Thymus (tissue), 11 donors: ENCODE measurements at regions not wholly inside any gene's neighbourhood (a gene's known extent, or its start where the extent isn't known, plus 50 kb on each side); places are given as distances from the start of the nearest gene placed in this dataset.
"Not testable (repeated sequence)": the region's sequence is repeated elsewhere in the genome, so short reads cannot be mapped to it uniquely, and the experiment has no call there.

Experiments used
- DNase-seq, 9 donors: peaks; one replicate each; pipeline ENCODE4 v3.0.0-alpha.2; 2013; ENCODE audit warnings: low spot score in 9 of 9, low read depth in 6 of 9, missing footprints in 1 of 9
- H3K27ac ChIP-seq, 2 donors: one replicate each; pipeline ENCODE4 v1.5.1; 2013; ENCODE audit warnings: control low read depth in 1 of 2, low read depth in 1 of 2, low read length in 1 of 2, mild to moderate bottlenecking in 1 of 2, moderate library complexity in 1 of 2
- H3K27me3 ChIP-seq, 2 donors: one replicate each; pipeline ENCODE4 v1.5.1; 2013; ENCODE audit warnings: low read length in 1 of 2; ENCODE audit not compliant: control insufficient read depth in 2 of 2, insufficient read depth in 1 of 2
- H3K36me3 ChIP-seq, 2 donors: one replicate each; pipeline ENCODE4 v1.5.1; 2013; ENCODE audit warnings: low read length in 1 of 2, mild to moderate bottlenecking in 1 of 2, moderate library complexity in 1 of 2; ENCODE audit not compliant: control insufficient read depth in 2 of 2, insufficient read depth in 2 of 2
- H3K4me1 ChIP-seq, 2 donors: one replicate each; pipeline ENCODE4 v1.5.1; 2013; ENCODE audit warnings: low read length in 2 of 2; ENCODE audit not compliant: control insufficient read depth in 2 of 2, insufficient read depth in 2 of 2
- H3K4me3 ChIP-seq, 2 donors: one replicate each; pipeline ENCODE4 v1.5.1; 2013; ENCODE audit warnings: low read length in 2 of 2, control low read depth in 1 of 2, mild to moderate bottlenecking in 1 of 2
- H3K9me3 ChIP-seq, 2 donors: one replicate each; pipeline ENCODE4 v1.5.1; 2013; ENCODE audit warnings: low read length in 1 of 2, mild to moderate bottlenecking in 1 of 2; ENCODE audit not compliant: control insufficient read depth in 2 of 2, insufficient read depth in 1 of 2
- WGBS: extraction: QIAGEN DNeasy Blood & Tissue Kit; methylation state at CpG from one replicate; pipeline ENCODE4 v1.1.7; 2013; 5-methylcytosine and 5-hydroxymethylcytosine counted together
- donor health status: healthy.

GRCh38 chr14:28381656-28382055 lies 384.9 kb upstream of the FOXG1 start:
- H3K9me3 ChIP-seq = no peaks in the 10 kb centered on the region
- 64% methylated on average over 2 of the region's 2 CpGs for WGBS
- DNase-seq = no peak
- no peak overlapping the region for H3K27ac ChIP-seq
- H3K27me3 ChIP-seq = no peaks in the 10 kb centered on the region
- H3K4me1 ChIP-seq = no peaks in the 10 kb centered on the region
- no peaks in the 10 kb centered on the region for H3K36me3 ChIP-seq
- H3K4me3 ChIP-seq = no peak overlapping the region

GRCh38 chr14:28382444-28383190 lies 384.0 kb upstream of the FOXG1 start:
- H3K27ac ChIP-seq = no peak overlapping the region
- H3K36me3 ChIP-seq = no peaks in the 10 kb centered on the region
- WGBS = 84% methylated on average over 7 of the region's 7 CpGs
- H3K4me1 ChIP-seq = no peaks in the 10 kb centered on the region
- no peak for DNase-seq
- H3K9me3 ChIP-seq = no peaks in the 10 kb centered on the region
- H3K27me3 ChIP-seq = no peaks in the 10 kb centered on the region
- no peak overlapping the region for H3K4me3 ChIP-seq

GRCh38 chr14:28398506-28398905 lies 368.1 kb upstream of the FOXG1 start:
- Histone ChIP-seq H3K4me3 (no peak overlapping the region), H3K27me3 (no peaks in the 10 kb centered on the region), H3K27ac (no peak overlapping the region), H3K4me1 (no peaks in the 10 kb centered on the region), H3K9me3 (no peaks in the 10 kb centered on the region), H3K36me3 (no peaks in the 10 kb centered on the region)
- DNase-seq = no peak
- WGBS = 91% methylated on average over 2 of the region's 2 CpGs

GRCh38 chr14:28401705-28402104 lies 364.9 kb upstream of the FOXG1 start:
- WGBS = 100% methylated on average over 2 of the region's 4 CpGs
- not testable (repeated sequence) for H3K9me3 ChIP-seq, DNase-seq, H3K27me3 ChIP-seq, H3K36me3 ChIP-seq, H3K4me1 ChIP-seq, H3K4me3 ChIP-seq, H3K27ac ChIP-seq

GRCh38 chr14:28406196-28406595 lies 360.4 kb upstream of the FOXG1 start:
- Histone ChIP-seq H3K27me3 (no peaks in the 10 kb centered on the region), H3K9me3 (no peaks in the 10 kb centered on the region), H3K4me1 (no peaks in the 10 kb centered on the region), H3K4me3 (no peak overlapping the region), H3K36me3 (no peaks in the 10 kb centered on the region), H3K27ac (no peak overlapping the region)
- 65% methylated on average over 2 of the region's 2 CpGs for WGBS
- DNase-seq = no peak

- 84% methylated on average over 3 of the region's 3 CpGs for WGBS
- no peaks in the 10 kb centered on the region for H3K27me3 ChIP-seq
- no peaks in the 10 kb centered on the region for H3K36me3 ChIP-seq
- no peak overlapping the region for H3K4me3 ChIP-seq
- DNase-seq = no peak
- H3K9me3 ChIP-seq = no peaks in the 10 kb centered on the region
- H3K4me1 ChIP-seq = no peaks in the 10 kb centered on the region
- H3K27ac ChIP-seq = no peak overlapping the region
These were observed 359.4 kb upstream of the FOXG1 start for GRCh38 chr14:28407031-28407825.

- Histone ChIP-seq H3K4me1 (no peaks in the 10 kb centered on the region), H3K27ac (no peak overlapping the region), H3K4me3 (no peak overlapping the region), H3K36me3 (no peaks in the 10 kb centered on the region), H3K9me3 (no peaks in the 10 kb centered on the region), H3K27me3 (no peaks in the 10 kb centered on the region)
- DNase-seq = no peak
- 88% methylated on average over 3 of the region's 3 CpGs for WGBS
These were observed 358.6 kb upstream of the FOXG1 start for GRCh38 chr14:28407996-28408395.

GRCh38 chr14:28412077-28412476 lies 354.5 kb upstream of the FOXG1 start:
- Histone ChIP-seq H3K9me3 (no peaks in the 10 kb centered on the region), H3K4me3 (no peak overlapping the region), H3K4me1 (no peaks in the 10 kb centered on the region), H3K27ac (no peak overlapping the region), H3K36me3 (no peaks in the 10 kb centered on the region), H3K27me3 (no peaks in the 10 kb centered on the region)
- no peak for DNase-seq
- WGBS = 74% methylated on average over 3 of the region's 3 CpGs

- DNase-seq = no peak
- H3K9me3 ChIP-seq = peaks cover 0 to 3% of the 10 kb centered on the region in 2 donors
- no peaks in the 10 kb centered on the region for H3K4me1 ChIP-seq
- H3K27me3 ChIP-seq = no peaks in the 10 kb centered on the region
- H3K36me3 ChIP-seq = no peaks in the 10 kb centered on the region
- H3K27ac ChIP-seq = no peak overlapping the region
- no peak overlapping the region for H3K4me3 ChIP-seq
These were observed 339.6 kb upstream of the FOXG1 start for GRCh38 chr14:28426960-28427359.
